ENCODE measurements at regions not wholly inside any gene's neighbourhood (a gene's known extent, or its start where the extent isn't known, plus 50 kb on each side); places are given as distances from the start of the nearest gene placed in this dataset.

DNA sequence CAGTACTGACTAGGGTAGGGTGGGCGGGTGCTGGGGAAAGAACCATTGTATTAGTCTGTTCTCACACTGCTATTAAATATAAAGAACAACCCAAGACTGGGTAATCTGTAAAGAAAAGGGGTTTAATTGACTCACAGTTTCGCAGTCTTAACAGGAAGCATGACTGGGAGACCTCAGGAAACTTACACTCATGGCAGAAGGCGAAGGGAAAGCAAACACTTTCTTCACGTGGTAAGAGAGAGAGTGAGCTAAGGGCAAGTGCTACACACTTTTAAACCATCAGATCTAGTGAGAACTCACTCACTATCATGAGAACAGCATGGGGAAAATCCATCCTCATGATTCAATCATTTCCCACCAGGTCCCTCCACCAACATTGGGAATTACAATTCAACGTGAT is 98.0 kb downstream of the OXSM start:
- ATAC-seq (ENCODE audit: insufficient read depth, low FRiP score) (no peak), DNase-seq (no peak)
- H3K36me3 ChIP-seq (ENCODE audit: control insufficient read depth in 4 of 4, insufficient read depth in 4 of 4, low read length in 4 of 4): no peaks in the 10 kb centered on the region
- H3K9ac ChIP-seq (ENCODE audit: insufficient read depth in 1 of 2, low read length in 2 of 2): no peak overlapping the region
- no peak overlapping the region for H3K27ac ChIP-seq (ENCODE audit: low read depth in 1 of 2, low read length in 1 of 2)
- no peaks in the 10 kb centered on the region for H3K4me1 ChIP-seq (ENCODE audit: control insufficient read depth in 5 of 5, insufficient read depth in 5 of 5, low read length in 5 of 5)
- H3K4me3 ChIP-seq: no peak overlapping the region
- no peaks in the 10 kb centered on the region for H3K27me3 ChIP-seq (ENCODE audit: control insufficient read depth in 3 of 3, insufficient read depth in 3 of 3, low read length in 2 of 3)
- WGBS, 2 donors: 86 to 90% methylated on average over 5 of the region's 5 CpGs
- TF ChIP-seq, protein P1, sequence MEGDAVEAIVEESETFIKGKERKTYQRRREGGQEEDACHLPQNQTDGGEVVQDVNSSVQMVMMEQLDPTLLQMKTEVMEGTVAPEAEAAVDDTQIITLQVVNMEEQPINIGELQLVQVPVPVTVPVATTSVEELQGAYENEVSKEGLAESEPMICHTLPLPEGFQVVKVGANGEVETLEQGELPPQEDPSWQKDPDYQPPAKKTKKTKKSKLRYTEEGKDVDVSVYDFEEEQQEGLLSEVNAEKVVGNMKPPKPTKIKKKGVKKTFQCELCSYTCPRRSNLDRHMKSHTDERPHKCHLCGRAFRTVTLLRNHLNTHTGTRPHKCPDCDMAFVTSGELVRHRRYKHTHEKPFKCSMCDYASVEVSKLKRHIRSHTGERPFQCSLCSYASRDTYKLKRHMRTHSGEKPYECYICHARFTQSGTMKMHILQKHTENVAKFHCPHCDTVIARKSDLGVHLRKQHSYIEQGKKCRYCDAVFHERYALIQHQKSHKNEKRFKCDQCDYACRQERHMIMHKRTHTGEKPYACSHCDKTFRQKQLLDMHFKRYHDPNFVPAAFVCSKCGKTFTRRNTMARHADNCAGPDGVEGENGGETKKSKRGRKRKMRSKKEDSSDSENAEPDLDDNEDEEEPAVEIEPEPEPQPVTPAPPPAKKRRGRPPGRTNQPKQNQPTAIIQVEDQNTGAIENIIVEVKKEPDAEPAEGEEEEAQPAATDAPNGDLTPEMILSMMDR (IDR thresholded peaks at IDR 0.05; ENCODE audit: control extremely low read depth, extremely low read depth): no peak
- H3K9me3 ChIP-seq (ENCODE audit: control insufficient read depth in 4 of 4, insufficient read depth in 3 of 4, low read length in 3 of 4): no peaks in the 10 kb centered on the region

DNA sequence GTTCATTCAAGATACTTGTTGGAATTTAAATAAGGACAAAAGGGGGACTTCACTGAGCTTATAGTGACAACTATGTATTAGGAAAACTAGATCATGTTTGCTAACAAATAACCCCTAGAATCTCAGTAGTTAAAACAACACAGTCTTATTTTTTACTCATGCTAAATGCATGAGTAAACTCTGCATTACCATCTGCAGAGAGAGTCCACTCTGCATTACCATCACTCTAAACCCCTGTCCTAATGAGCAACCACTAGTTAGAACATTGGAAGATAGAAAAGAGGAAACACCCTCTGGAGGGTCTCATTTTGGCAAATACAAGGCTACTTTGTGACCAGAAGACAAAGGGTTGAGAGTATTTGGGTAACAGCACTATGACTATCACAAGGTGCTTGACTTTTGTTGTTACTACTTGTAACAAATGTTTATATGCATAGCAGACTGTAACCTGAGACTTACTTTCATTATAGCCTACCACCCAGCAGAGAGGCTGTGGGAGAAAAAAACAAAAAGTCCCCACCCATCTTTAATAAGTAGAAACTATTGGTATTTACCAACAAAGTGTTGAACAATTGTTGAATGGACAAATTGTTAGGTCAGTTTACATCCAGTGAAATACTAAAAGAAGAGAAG is 99.1 kb downstream of the OXSM start:
- H3K9me3 ChIP-seq (ENCODE audit: control insufficient read depth in 4 of 4, insufficient read depth in 3 of 4, low read length in 3 of 4): no peaks in the 10 kb centered on the region
- H3K4me3 ChIP-seq: no peak overlapping the region
- ATAC-seq (ENCODE audit: insufficient read depth, low FRiP score) (no peak), DNase-seq (no peak)
- TF ChIP-seq, protein P1 (IDR thresholded peaks at IDR 0.05; ENCODE audit: control extremely low read depth, extremely low read depth): no peak
- H3K36me3 ChIP-seq (ENCODE audit: control insufficient read depth in 4 of 4, insufficient read depth in 4 of 4, low read length in 4 of 4): no peaks in the 10 kb centered on the region
- no peaks in the 10 kb centered on the region for H3K27me3 ChIP-seq (ENCODE audit: control insufficient read depth in 3 of 3, insufficient read depth in 3 of 3, low read length in 2 of 3)
- H3K4me1 ChIP-seq (ENCODE audit: control insufficient read depth in 5 of 5, insufficient read depth in 5 of 5, low read length in 5 of 5): no peaks in the 10 kb centered on the region
- H3K27ac ChIP-seq (ENCODE audit: low read depth in 1 of 2, low read length in 1 of 2): no peak overlapping the region
- H3K9ac ChIP-seq (ENCODE audit: insufficient read depth in 1 of 2, low read length in 2 of 2): no peak overlapping the region

DNA sequence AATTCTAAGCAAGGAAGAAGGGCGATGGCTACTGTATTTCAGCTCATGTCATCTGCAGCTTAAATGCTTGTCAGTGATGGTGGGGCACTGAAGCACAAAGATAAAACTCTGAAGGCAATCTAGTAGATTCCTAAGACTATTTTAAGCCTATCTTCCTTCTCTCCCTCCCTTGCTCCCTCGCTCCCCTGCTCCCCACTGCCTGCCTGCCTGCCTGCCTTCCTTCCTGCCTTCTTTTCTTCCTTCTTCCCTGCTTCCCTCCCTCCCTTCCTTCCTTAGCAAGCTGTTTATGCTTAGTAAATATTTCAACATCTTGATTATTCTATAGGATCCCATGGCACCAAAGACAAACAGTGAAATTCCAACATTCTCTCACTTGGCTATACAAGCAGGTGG is 99.6 kb downstream of the OXSM start:
- ATAC-seq (ENCODE audit: insufficient read depth, low FRiP score) (no peak), DNase-seq (no peak)
- Histone ChIP-seq H3K4me3 (no peak overlapping the region), H3K9me3 (ENCODE audit: control insufficient read depth in 4 of 4, insufficient read depth in 3 of 4, low read length in 3 of 4) (no peaks in the 10 kb centered on the region), H3K36me3 (ENCODE audit: control insufficient read depth in 4 of 4, insufficient read depth in 4 of 4, low read length in 4 of 4) (no peaks in the 10 kb centered on the region), H3K27ac (ENCODE audit: low read depth in 1 of 2, low read length in 1 of 2) (no peak overlapping the region), H3K27me3 (ENCODE audit: control insufficient read depth in 3 of 3, insufficient read depth in 3 of 3, low read length in 2 of 3) (no peaks in the 10 kb centered on the region), H3K9ac (ENCODE audit: insufficient read depth in 1 of 2, low read length in 2 of 2) (no peak overlapping the region), H3K4me1 (ENCODE audit: control insufficient read depth in 5 of 5, insufficient read depth in 5 of 5, low read length in 5 of 5) (no peaks in the 10 kb centered on the region)
- WGBS, 2 donors: 85 to 91% methylated on average over 2 of the region's 2 CpGs
- TF ChIP-seq, protein P1 (IDR thresholded peaks at IDR 0.05; ENCODE audit: control extremely low read depth, extremely low read depth): no peak

DNA sequence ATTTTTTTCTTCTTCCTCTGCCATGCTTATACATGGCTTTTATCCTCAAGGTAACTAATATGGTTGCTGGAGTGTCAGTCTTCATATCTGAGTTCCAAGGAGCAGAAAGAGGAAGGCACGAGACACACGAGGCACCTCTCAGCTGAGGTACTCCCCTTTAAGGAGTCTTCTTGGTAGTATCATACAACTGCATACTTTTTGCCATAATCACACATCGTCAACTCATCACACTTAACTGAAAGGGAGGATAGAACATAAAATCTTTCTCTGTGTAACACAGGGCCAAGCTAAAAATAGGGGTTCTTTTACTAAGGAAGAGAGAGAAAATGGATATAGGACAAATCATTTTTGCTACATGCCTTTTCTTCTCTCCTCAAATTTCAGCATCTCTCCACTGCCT is 104.2 kb downstream of the OXSM start:
- Histone ChIP-seq H3K9ac (ENCODE audit: insufficient read depth in 1 of 2, low read length in 2 of 2) (no peak overlapping the region), H3K4me1 (ENCODE audit: control insufficient read depth in 5 of 5, insufficient read depth in 5 of 5, low read length in 5 of 5) (no peaks in the 10 kb centered on the region), H3K9me3 (ENCODE audit: control insufficient read depth in 4 of 4, insufficient read depth in 3 of 4, low read length in 3 of 4) (no peaks in the 10 kb centered on the region), H3K4me3 (no peak overlapping the region), H3K36me3 (ENCODE audit: control insufficient read depth in 4 of 4, insufficient read depth in 4 of 4, low read length in 4 of 4) (no peaks in the 10 kb centered on the region), H3K27me3 (ENCODE audit: control insufficient read depth in 3 of 3, insufficient read depth in 3 of 3, low read length in 2 of 3) (no peaks in the 10 kb centered on the region), H3K27ac (ENCODE audit: low read depth in 1 of 2, low read length in 1 of 2) (no peak overlapping the region)
- 87 to 93% methylated on average over 3 of the region's 3 CpGs for WGBS, 2 donors
- TF ChIP-seq, protein P1 (IDR thresholded peaks at IDR 0.05; ENCODE audit: control extremely low read depth, extremely low read depth): no peak
- ATAC-seq (ENCODE audit: insufficient read depth, low FRiP score): no peak
- no peak for DNase-seq
